ENCODE measurements at regions not wholly inside any gene's neighbourhood (a gene's known extent, or its start where the extent isn't known, plus 50 kb on each side); places are given as distances from the start of the nearest gene placed in this dataset.

GRCh38 chr4:57633212-57633859 lies 523.2 kb upstream of the IGFBP7 start:
- no peaks in the 10 kb centered on the region for H3K27me3 Mint-ChIP-seq
- no peak overlapping the region for H3K4me3 Mint-ChIP-seq
- DNase-seq: no peak
- H3K4me1 Mint-ChIP-seq (ENCODE audit: low read depth): no peaks in the 10 kb centered on the region
- no peak overlapping the region for H3K27ac Mint-ChIP-seq
- H3K4me1 ChIP-seq (ENCODE audit: insufficient read depth, low read length): no peaks in the 10 kb centered on the region
- TF ChIP-seq CTCF (IDR thresholded peaks at IDR 0.05): no peak
- ATAC-seq (ENCODE audit: poor library complexity): no peak
- H3K9me3 ChIP-seq (ENCODE audit: control insufficient read depth in 1 of 2, insufficient read depth in 1 of 2, low read length in 2 of 2): no peaks in the 10 kb centered on the region
- intact Hi-C loops (cut with DNase I, micrococcal nuclease): no loop called here
- ChIA-PET CTCF (no interaction called here), POLR2A (no interaction called here)
- H3K36me3 ChIP-seq (ENCODE audit: insufficient read depth, low read length): no peaks in the 10 kb centered on the region
- peaks cover 6% of the 10 kb centered on the region for H3K9me3 Mint-ChIP-seq
- no peaks in the 10 kb centered on the region for H3K36me3 Mint-ChIP-seq (ENCODE audit: low read depth)
- no peak overlapping the region for H3K4me3 ChIP-seq (ENCODE audit: low read length)
- no peaks in the 10 kb centered on the region for H3K27me3 ChIP-seq (ENCODE audit: control insufficient read depth in 1 of 2, insufficient read depth in 2 of 2, low read length in 2 of 2)
- H3K27ac ChIP-seq (ENCODE audit: low read depth in 1 of 2, low read length in 2 of 2): no peak overlapping the region

GRCh38 chr4:57632564-57632963 lies 522.4 kb upstream of the IGFBP7 start:
- no peaks in the 10 kb centered on the region for H3K4me1 Mint-ChIP-seq (ENCODE audit: low read depth)
- TF ChIP-seq CTCF (IDR thresholded peaks at IDR 0.05): no peak
- intact Hi-C loops (cut with DNase I, micrococcal nuclease): no loop called here
- H3K4me3 Mint-ChIP-seq: no peak overlapping the region
- H3K4me3 ChIP-seq (ENCODE audit: low read length): no peak overlapping the region
- no peak for ATAC-seq (ENCODE audit: poor library complexity)
- peaks cover 6% of the 10 kb centered on the region for H3K9me3 Mint-ChIP-seq
- no peak overlapping the region for H3K27ac Mint-ChIP-seq
- no peaks in the 10 kb centered on the region for H3K4me1 ChIP-seq (ENCODE audit: insufficient read depth, low read length)
- H3K27me3 Mint-ChIP-seq: no peaks in the 10 kb centered on the region
- POLR2A ChIA-PET: no interaction called here
- H3K27me3 ChIP-seq (ENCODE audit: control insufficient read depth in 1 of 2, insufficient read depth in 2 of 2, low read length in 2 of 2): no peaks in the 10 kb centered on the region
- H3K36me3 Mint-ChIP-seq (ENCODE audit: low read depth): no peaks in the 10 kb centered on the region
- no peak overlapping the region for H3K27ac ChIP-seq (ENCODE audit: low read depth in 1 of 2, low read length in 2 of 2)
- H3K9me3 ChIP-seq (ENCODE audit: control insufficient read depth in 1 of 2, insufficient read depth in 1 of 2, low read length in 2 of 2): peaks cover 0 to 3% of the 10 kb centered on the region in 2 experiments
- H3K36me3 ChIP-seq (ENCODE audit: insufficient read depth, low read length): no peaks in the 10 kb centered on the region
- no peak for DNase-seq
- CTCF ChIA-PET: no interaction called here

- ATAC-seq (ENCODE audit: poor library complexity) (no peak), DNase-seq (no peak)
- no peak for TF ChIP-seq CTCF (IDR thresholded peaks at IDR 0.05)
- peaks cover 0 to 5% of the 10 kb centered on the region in 2 experiments for H3K9me3 ChIP-seq (ENCODE audit: control insufficient read depth in 1 of 2, insufficient read depth in 1 of 2, low read length in 2 of 2)
- no peaks in the 10 kb centered on the region for H3K27me3 Mint-ChIP-seq
- ChIA-PET POLR2A (no interaction called here), CTCF (no interaction called here)
- H3K27ac ChIP-seq (ENCODE audit: low read depth in 1 of 2, low read length in 2 of 2): no peak overlapping the region
- H3K27ac Mint-ChIP-seq: no peak overlapping the region
- H3K9me3 Mint-ChIP-seq: peaks cover 9% of the 10 kb centered on the region
- H3K4me1 ChIP-seq (ENCODE audit: insufficient read depth, low read length): no peaks in the 10 kb centered on the region
- no peaks in the 10 kb centered on the region for H3K36me3 Mint-ChIP-seq (ENCODE audit: low read depth)
- H3K4me1 Mint-ChIP-seq (ENCODE audit: low read depth): no peaks in the 10 kb centered on the region
- H3K27me3 ChIP-seq (ENCODE audit: control insufficient read depth in 1 of 2, insufficient read depth in 2 of 2, low read length in 2 of 2): no peaks in the 10 kb centered on the region
- intact Hi-C loops (cut with DNase I, micrococcal nuclease): no loop called here
- H3K4me3 Mint-ChIP-seq: no peak overlapping the region
- no peaks in the 10 kb centered on the region for H3K36me3 ChIP-seq (ENCODE audit: insufficient read depth, low read length)
- no peak overlapping the region for H3K4me3 ChIP-seq (ENCODE audit: low read length)
These were observed 521.0 kb upstream of the IGFBP7 start for GRCh38 chr4:57631147-57631546.

Data from CD4-positive, alpha-beta T cell (primary cell).